GM12878 (cell line): ENCODE measurements at regions not wholly inside any gene's neighbourhood (a gene's known extent, or its start where the extent isn't known, plus 50 kb on each side); places are given as distances from the start of the nearest gene placed in this dataset.

Source experiments
- ATAC-seq: fragments of 200-7000 bp; cut with Tn5 transposase; 3 replicates; pipeline ENCODE4 v1.9.1; 2020; ENCODE audit warnings: mild to moderate bottlenecking, moderate library complexity
- BruUV-seq: library from RNA; stranded (reverse); fragments of 400-500 nt; replicated peaks from 2 replicates; lab custom pipeline; 2021; lab: Mats Ljungman, UMichigan
- CTCF ChIA-PET: fragments of 300-600 bp; sonication (Branson Sonifier 250); formaldehyde crosslinking; extraction: SDS; loops from one replicate; lab custom pipeline; 2021; ENCODE audit warnings: inconsistent platforms; lab: Yijun Ruan, JAX
- POLR2A ChIA-PET: fragments of 350-600 bp; formaldehyde crosslinking; extraction: SDS; loops from one replicate; lab custom pipeline; 2021; ENCODE audit warnings: inconsistent platforms; lab: Charles Lee
- RAD21 ChIA-PET: fragments of 300-600 bp; sonication (Branson Sonifier 250); formaldehyde crosslinking; loops from one replicate; lab custom pipeline; 2023; ENCODE audit warnings: antibody characterized with exemption; ENCODE audit not compliant: unreplicated experiment; lab: Charles Lee
- SMC1A ChIA-PET: fragments of 300-600 bp; sonication (Branson Sonifier 250); formaldehyde crosslinking; loops from one replicate; lab custom pipeline; 2023; ENCODE audit not compliant: unreplicated experiment, uncharacterized antibody; lab: Charles Lee
- DNase-seq: peaks from one replicate; pipeline ENCODE4 v3.0.0-alpha.2; 2011; ENCODE audit warnings: low read depth, low spot score
- FAIRE-seq: peaks from 3 replicates; lab custom pipeline; 2011; peaks lifted over from hg19 to GRCh38; lab: Jason Lieb, UNC
- H2AFZ ChIP-seq: 2 replicates; pipeline ENCODE4 v1.6.0; 2011; ENCODE audit warnings: low read depth, low read length, control low read depth; ENCODE audit not compliant: control insufficient read depth
- H3K27ac ChIP-seq: 2 replicates; pipeline ENCODE4 v1.5.1; 2011; ENCODE audit warnings: control low read depth; ENCODE audit not compliant: control insufficient read depth, insufficient read depth
- H3K27me3 ChIP-seq, 2 experiments: replicated peaks in 1 of 2; 2 replicates each; pipeline versions ENCODE4 v1.6.0 to v1.6.1; 2011; ENCODE audit warnings: low read length in 1 of 2; ENCODE audit not compliant: control insufficient read depth in 2 of 2, insufficient read depth in 2 of 2
- H3K36me3 ChIP-seq, 2 experiments: 2 replicates each; pipeline ENCODE4 v1.5.1; 2011; ENCODE audit warnings: low read length in 1 of 2; ENCODE audit not compliant: control insufficient read depth in 2 of 2, insufficient read depth in 2 of 2
- H3K4me1 ChIP-seq: 2 replicates; pipeline ENCODE4 v1.6.1; 2011; ENCODE audit warnings: mild to moderate bottlenecking, low read length, moderate library complexity, mixed read lengths; ENCODE audit not compliant: control insufficient read depth, insufficient read depth
- H3K4me2 ChIP-seq: 2 replicates; pipeline ENCODE4 v1.6.0; 2011; ENCODE audit warnings: control low read depth; ENCODE audit not compliant: control insufficient read depth, insufficient read depth
- H3K4me3 ChIP-seq: fragments of 200-600 bp; sonication (generic); 2 replicates; pipeline ENCODE4 v1.5.1; 2016
- H3K79me2 ChIP-seq: 2 replicates; pipeline ENCODE4 v1.6.0; 2011; ENCODE audit warnings: low read length; ENCODE audit not compliant: control insufficient read depth, insufficient read depth
- H3K9ac ChIP-seq: 2 replicates; pipeline ENCODE4 v1.8.0; 2011; ENCODE audit warnings: low read length, control low read depth, mixed read lengths; ENCODE audit not compliant: control insufficient read depth, insufficient read depth
- H3K9me3 ChIP-seq: replicated peaks from 3 replicates; pipeline ENCODE4 v1.5.1; 2011; ENCODE audit warnings: mild to moderate bottlenecking, low read length; ENCODE audit not compliant: control insufficient read depth, insufficient read depth
- H4K20me1 ChIP-seq: 2 replicates; pipeline ENCODE4 v1.6.0; 2011; ENCODE audit not compliant: control insufficient read depth, insufficient read depth
- BACH1 ChIP-seq: fragments of 450-650 bp; IDR thresholded peaks from 2 replicates; pipeline ENCODE4 v1.6.1; 2017; ENCODE audit warnings: mild to moderate bottlenecking, borderline replicate concordance
- CHD1 ChIP-seq: IDR thresholded peaks from 2 replicates; pipeline ENCODE4 v1.6.1; 2012; ENCODE audit warnings: low read depth, low read length, improper control_type of control experiment
- CREB1 ChIP-seq: IDR thresholded peaks from 2 replicates; pipeline ENCODE4 v1.6.1; 2012; ENCODE audit warnings: low read depth, mild to moderate bottlenecking, inconsistent platforms
- LARP7 ChIP-seq: fragments of 450-650 bp; IDR thresholded peaks from 2 replicates; pipeline ENCODE4 v1.6.1; 2017; ENCODE audit warnings: mild to moderate bottlenecking
- MYC ChIP-seq: IDR thresholded peaks from 2 replicates; pipeline ENCODE4 v1.6.1; 2011; ENCODE audit warnings: mild to moderate bottlenecking, low read length, moderate library complexity, inconsistent platforms; ENCODE audit not compliant: insufficient read depth, insufficient replicate concordance, insufficient read length, severe bottlenecking
- RB1 ChIP-seq: fragments of 450-650 bp; formaldehyde crosslinking; IDR thresholded peaks from 2 replicates; pipeline ENCODE4 v1.6.1; 2017; ENCODE audit warnings: mild to moderate bottlenecking, borderline replicate concordance
- SMAD1 ChIP-seq: fragments of 450-650 bp; IDR thresholded peaks from 2 replicates; pipeline ENCODE4 v1.6.1; 2018; ENCODE audit warnings: mild to moderate bottlenecking, low read depth; ENCODE audit not compliant: partially characterized antibody
- SPI1 ChIP-seq: IDR thresholded peaks from 2 replicates; pipeline ENCODE4 v1.6.1; 2011; ENCODE audit warnings: low read depth, mild to moderate bottlenecking, low read length, moderate library complexity, borderline replicate concordance; ENCODE audit not compliant: insufficient read depth
- SUZ12 ChIP-seq: fragments of 200-600 bp; sonication (generic); IDR thresholded peaks from one replicate; pipeline ENCODE4 v1.6.1; 2018; ENCODE audit warnings: antibody characterized with exemption, mild to moderate bottlenecking; ENCODE audit not compliant: unreplicated experiment
- TBL1XR1 ChIP-seq: IDR thresholded peaks from 2 replicates; pipeline ENCODE4 v1.6.1; 2012; ENCODE audit warnings: low read depth, low read length, improper control_type of control experiment
- ZNF207 ChIP-seq: fragments of 450-650 bp; IDR thresholded peaks from 2 replicates; pipeline ENCODE4 v1.6.1; 2014; ENCODE audit warnings: antibody characterized with exemption, mild to moderate bottlenecking, borderline replicate concordance
- ZSCAN29 ChIP-seq: fragments of 450-650 bp; IDR thresholded peaks from 2 replicates; pipeline ENCODE4 v1.6.1; 2017; ENCODE audit warnings: mild to moderate bottlenecking, moderate library complexity
- in situ Hi-C: fragments of 300-500 bp; cut with MboI; formaldehyde crosslinking; loops from 9 replicates; pipeline ENCODE4 v1.14.3; 2018; ENCODE audit warnings: mixed read lengths
- intact Hi-C: fragments of 100-400 bp; cut with micrococcal nuclease; formaldehyde crosslinking; loops from one replicate; pipeline ENCODE4 v1.14.2; 2022; ENCODE audit not compliant: unreplicated experiment
- TF ChIP-seq, protein P1 (sequence below): fragments of 450-650 bp; IDR thresholded peaks from 2 replicates; pipeline ENCODE4 v1.6.1; 2017; ENCODE audit warnings: antibody characterized with exemption, mild to moderate bottlenecking, moderate library complexity
- TF ChIP-seq, protein P2 (sequence below): IDR thresholded peaks from 2 replicates; pipeline ENCODE4 v1.6.1; 2011; ENCODE audit warnings: borderline replicate concordance, low read depth, mild to moderate bottlenecking, moderate library complexity, mixed read lengths, low read length; ENCODE audit not compliant: insufficient read depth; ENCODE audit errors: extremely low read length
- TF ChIP-seq, protein P3 (sequence below): fragments of 450-650 bp; IDR thresholded peaks from 2 replicates; pipeline ENCODE4 v1.6.1; 2017; ENCODE audit warnings: low read depth, mild to moderate bottlenecking, moderate library complexity
- TF ChIP-seq, protein P4 (sequence below): fragments of 150-350 bp; IDR thresholded peaks from 2 replicates; pipeline ENCODE4 v1.6.1; 2016; ENCODE audit warnings: low read depth, low read length

DNA sequence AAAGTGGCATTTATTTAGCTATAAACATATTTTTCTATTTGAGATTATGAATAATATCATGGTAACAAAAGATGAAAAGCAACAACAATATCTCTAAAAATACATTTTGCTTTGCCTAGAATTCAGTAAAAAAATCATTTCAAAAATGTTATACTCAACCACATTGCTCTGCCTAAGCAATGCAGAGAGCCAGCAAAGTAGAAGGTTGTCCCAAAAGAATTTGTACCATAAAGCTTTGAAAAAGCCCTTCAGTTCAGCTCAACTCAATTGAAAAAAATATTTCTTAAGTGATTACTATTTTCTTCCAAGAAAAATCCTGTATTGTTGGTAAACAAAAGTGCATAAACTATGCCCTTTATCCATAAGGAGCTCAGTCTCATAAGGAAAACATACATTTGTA, 301.2 kb upstream of the ARSJ start:
- Histone ChIP-seq H3K4me1 (no peaks in the 10 kb centered on the region), H3K4me2 (no peak overlapping the region), H3K27ac (no peak overlapping the region), H2AFZ (no peak overlapping the region), H3K27me3 (no peaks in the 10 kb centered on the region), H3K4me3 (no peak overlapping the region), H3K9me3 (no peaks in the 10 kb centered on the region), H4K20me1 (no peaks in the 10 kb centered on the region), H3K9ac (no peak overlapping the region), H3K36me3 (no peaks in the 10 kb centered on the region), H3K79me2 (no peaks in the 10 kb centered on the region)
- ATAC-seq = no peak
- FAIRE-seq = no peak
- intact Hi-C loops (no loop called here), in situ Hi-C loops (no loop called here)
- ChIA-PET POLR2A (no interaction called here), RAD21 (no interaction called here), CTCF (no interaction called here), SMC1A (no interaction called here)
- BruUV-seq = no TSS peak
- no peak for DNase-seq
- TF ChIP-seq, protein P1, sequence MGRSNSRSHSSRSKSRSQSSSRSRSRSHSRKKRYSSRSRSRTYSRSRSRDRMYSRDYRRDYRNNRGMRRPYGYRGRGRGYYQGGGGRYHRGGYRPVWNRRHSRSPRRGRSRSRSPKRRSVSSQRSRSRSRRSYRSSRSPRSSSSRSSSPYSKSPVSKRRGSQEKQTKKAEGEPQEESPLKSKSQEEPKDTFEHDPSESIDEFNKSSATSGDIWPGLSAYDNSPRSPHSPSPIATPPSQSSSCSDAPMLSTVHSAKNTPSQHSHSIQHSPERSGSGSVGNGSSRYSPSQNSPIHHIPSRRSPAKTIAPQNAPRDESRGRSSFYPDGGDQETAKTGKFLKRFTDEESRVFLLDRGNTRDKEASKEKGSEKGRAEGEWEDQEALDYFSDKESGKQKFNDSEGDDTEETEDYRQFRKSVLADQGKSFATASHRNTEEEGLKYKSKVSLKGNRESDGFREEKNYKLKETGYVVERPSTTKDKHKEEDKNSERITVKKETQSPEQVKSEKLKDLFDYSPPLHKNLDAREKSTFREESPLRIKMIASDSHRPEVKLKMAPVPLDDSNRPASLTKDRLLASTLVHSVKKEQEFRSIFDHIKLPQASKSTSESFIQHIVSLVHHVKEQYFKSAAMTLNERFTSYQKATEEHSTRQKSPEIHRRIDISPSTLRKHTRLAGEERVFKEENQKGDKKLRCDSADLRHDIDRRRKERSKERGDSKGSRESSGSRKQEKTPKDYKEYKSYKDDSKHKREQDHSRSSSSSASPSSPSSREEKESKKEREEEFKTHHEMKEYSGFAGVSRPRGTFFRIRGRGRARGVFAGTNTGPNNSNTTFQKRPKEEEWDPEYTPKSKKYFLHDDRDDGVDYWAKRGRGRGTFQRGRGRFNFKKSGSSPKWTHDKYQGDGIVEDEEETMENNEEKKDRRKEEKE = no peak
- TF ChIP-seq, protein P2, sequence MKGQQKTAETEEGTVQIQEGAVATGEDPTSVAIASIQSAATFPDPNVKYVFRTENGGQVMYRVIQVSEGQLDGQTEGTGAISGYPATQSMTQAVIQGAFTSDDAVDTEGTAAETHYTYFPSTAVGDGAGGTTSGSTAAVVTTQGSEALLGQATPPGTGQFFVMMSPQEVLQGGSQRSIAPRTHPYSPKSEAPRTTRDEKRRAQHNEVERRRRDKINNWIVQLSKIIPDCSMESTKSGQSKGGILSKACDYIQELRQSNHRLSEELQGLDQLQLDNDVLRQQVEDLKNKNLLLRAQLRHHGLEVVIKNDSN = no peak
- TF ChIP-seq CREB1 (no peak), RB1 (no peak), SUZ12 (no peak), ZSCAN29 (no peak), CHD1 (no peak), BACH1 (no peak), LARP7 (no peak), TBL1XR1 (no peak), ZNF207 (no peak), SMAD1 (no peak), SPI1 (no peak), MYC (no peak)
- TF ChIP-seq, protein P3, sequence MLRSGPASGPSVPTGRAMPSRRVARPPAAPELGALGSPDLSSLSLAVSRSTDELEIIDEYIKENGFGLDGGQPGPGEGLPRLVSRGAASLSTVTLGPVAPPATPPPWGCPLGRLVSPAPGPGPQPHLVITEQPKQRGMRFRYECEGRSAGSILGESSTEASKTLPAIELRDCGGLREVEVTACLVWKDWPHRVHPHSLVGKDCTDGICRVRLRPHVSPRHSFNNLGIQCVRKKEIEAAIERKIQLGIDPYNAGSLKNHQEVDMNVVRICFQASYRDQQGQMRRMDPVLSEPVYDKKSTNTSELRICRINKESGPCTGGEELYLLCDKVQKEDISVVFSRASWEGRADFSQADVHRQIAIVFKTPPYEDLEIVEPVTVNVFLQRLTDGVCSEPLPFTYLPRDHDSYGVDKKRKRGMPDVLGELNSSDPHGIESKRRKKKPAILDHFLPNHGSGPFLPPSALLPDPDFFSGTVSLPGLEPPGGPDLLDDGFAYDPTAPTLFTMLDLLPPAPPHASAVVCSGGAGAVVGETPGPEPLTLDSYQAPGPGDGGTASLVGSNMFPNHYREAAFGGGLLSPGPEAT = no peak
- TF ChIP-seq, protein P4, sequence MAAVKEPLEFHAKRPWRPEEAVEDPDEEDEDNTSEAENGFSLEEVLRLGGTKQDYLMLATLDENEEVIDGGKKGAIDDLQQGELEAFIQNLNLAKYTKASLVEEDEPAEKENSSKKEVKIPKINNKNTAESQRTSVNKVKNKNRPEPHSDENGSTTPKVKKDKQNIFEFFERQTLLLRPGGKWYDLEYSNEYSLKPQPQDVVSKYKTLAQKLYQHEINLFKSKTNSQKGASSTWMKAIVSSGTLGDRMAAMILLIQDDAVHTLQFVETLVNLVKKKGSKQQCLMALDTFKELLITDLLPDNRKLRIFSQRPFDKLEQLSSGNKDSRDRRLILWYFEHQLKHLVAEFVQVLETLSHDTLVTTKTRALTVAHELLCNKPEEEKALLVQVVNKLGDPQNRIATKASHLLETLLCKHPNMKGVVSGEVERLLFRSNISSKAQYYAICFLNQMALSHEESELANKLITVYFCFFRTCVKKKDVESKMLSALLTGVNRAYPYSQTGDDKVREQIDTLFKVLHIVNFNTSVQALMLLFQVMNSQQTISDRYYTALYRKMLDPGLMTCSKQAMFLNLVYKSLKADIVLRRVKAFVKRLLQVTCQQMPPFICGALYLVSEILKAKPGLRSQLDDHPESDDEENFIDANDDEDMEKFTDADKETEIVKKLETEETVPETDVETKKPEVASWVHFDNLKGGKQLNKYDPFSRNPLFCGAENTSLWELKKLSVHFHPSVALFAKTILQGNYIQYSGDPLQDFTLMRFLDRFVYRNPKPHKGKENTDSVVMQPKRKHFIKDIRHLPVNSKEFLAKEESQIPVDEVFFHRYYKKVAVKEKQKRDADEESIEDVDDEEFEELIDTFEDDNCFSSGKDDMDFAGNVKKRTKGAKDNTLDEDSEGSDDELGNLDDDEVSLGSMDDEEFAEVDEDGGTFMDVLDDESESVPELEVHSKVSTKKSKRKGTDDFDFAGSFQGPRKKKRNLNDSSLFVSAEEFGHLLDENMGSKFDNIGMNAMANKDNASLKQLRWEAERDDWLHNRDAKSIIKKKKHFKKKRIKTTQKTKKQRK = no peak
